HEK293 (cell line): ENCODE measurements at regions not wholly inside any gene's neighbourhood (a gene's known extent, or its start where the extent isn't known, plus 50 kb on each side); places are given as distances from the start of the nearest gene placed in this dataset.

ENCODE experiments used
- CTCF ChIA-PET: fragments of 350-600 bp; formaldehyde crosslinking; extraction: SDS; loops from one replicate; lab custom pipeline; 2021; ENCODE audit warnings: antibody characterized with exemption; lab: Yijun Ruan, JAX
- POLR2A ChIA-PET: fragments of 300-600 bp; formaldehyde crosslinking; extraction: SDS; loops from one replicate; lab custom pipeline; 2020; ENCODE audit warnings: antibody characterized with exemption, inconsistent platforms; lab: Yijun Ruan, JAX
- H3K27ac ChIP-seq: fragments of 200-500 bp; sonication (Bioruptor generic); 2 replicates; pipeline ENCODE4 v1.5.1; 2014; ENCODE audit warnings: low read depth, low read length, control low read depth, inconsistent platforms; ENCODE audit errors: extremely low read depth
- H3K36me3 ChIP-seq, 2 experiments: fragments of 200-500 bp in 1 of 2; sonication (Bioruptor generic) in 1 of 2; 1 replicate in 1 of 2; 2 replicates in 1 of 2; pipeline ENCODE4 v1.5.1; 2014 to 2017; ENCODE audit warnings: inconsistent platforms in 2 of 2, low read length in 2 of 2; ENCODE audit not compliant: control insufficient read depth in 2 of 2, insufficient read depth in 1 of 2
- H3K4me1 ChIP-seq: fragments of 200-500 bp; sonication (Bioruptor generic); 2 replicates; pipeline ENCODE4 v1.5.1; 2014; ENCODE audit warnings: mild to moderate bottlenecking, low read length, inconsistent platforms; ENCODE audit not compliant: control insufficient read depth, insufficient read depth
- H3K4me3 ChIP-seq: 2 replicates; pipeline ENCODE4 v1.5.1; 2011; ENCODE audit warnings: low read depth, mild to moderate bottlenecking, control low read depth, low read length, moderate library complexity
- H3K9me3 ChIP-seq: fragments of 200-500 bp; sonication (Bioruptor generic); 2 replicates; pipeline ENCODE4 v1.5.1; 2014; ENCODE audit warnings: low read depth, low read length, inconsistent platforms; ENCODE audit not compliant: control insufficient read depth, insufficient read depth
- ELK4 ChIP-seq: IDR thresholded peaks from 2 replicates; pipeline ENCODE4 v1.6.1; 2011; ENCODE audit warnings: mild to moderate bottlenecking, low read depth, low read length, borderline replicate concordance
- FEZF1 ChIP-seq: fragments of 450-650 bp; formaldehyde crosslinking; IDR thresholded peaks from 2 replicates; pipeline ENCODE4 v1.5.1; 2016; ENCODE audit warnings: missing biosample characterization, missing genetic modification characterization
- KLF10 ChIP-seq: fragments of 450-650 bp; IDR thresholded peaks from 2 replicates; pipeline ENCODE4 v1.5.1; 2018; ENCODE audit warnings: missing biosample characterization, mild to moderate bottlenecking, missing genetic modification characterization
- MYNN ChIP-seq: fragments of 450-650 bp; formaldehyde crosslinking; IDR thresholded peaks from 2 replicates; pipeline ENCODE4 v1.5.1; 2016; ENCODE audit warnings: missing biosample characterization, missing genetic modification characterization, borderline replicate concordance
- PRDM1 ChIP-seq: fragments of 450-650 bp; formaldehyde crosslinking; IDR thresholded peaks from 2 replicates; pipeline ENCODE4; 2016; ENCODE audit warnings: missing biosample characterization, missing genetic modification characterization
- RBAK ChIP-seq: fragments of 450-650 bp; formaldehyde crosslinking; IDR thresholded peaks from 2 replicates; pipeline ENCODE4 v1.5.1; 2016; ENCODE audit warnings: missing biosample characterization, missing genetic modification characterization
- SETDB1 ChIP-seq: IDR thresholded peaks from one replicate; pipeline ENCODE4 v1.6.1; 2017; ENCODE audit warnings: mild to moderate bottlenecking, low read length, moderate library complexity, mixed read lengths; ENCODE audit not compliant: insufficient read length
- SP7 ChIP-seq: fragments of 450-650 bp; formaldehyde crosslinking; IDR thresholded peaks from 2 replicates; pipeline ENCODE4 v1.5.1; 2016; ENCODE audit warnings: missing biosample characterization, missing genetic modification characterization
- ZBTB20 ChIP-seq: fragments of 450-650 bp; formaldehyde crosslinking; IDR thresholded peaks from 2 replicates; pipeline ENCODE4 v1.5.1; 2016; ENCODE audit warnings: missing biosample characterization, missing genetic modification characterization
- ZBTB21 ChIP-seq: fragments of 450-650 bp; formaldehyde crosslinking; IDR thresholded peaks from 2 replicates; pipeline ENCODE4 v1.5.1; 2017; ENCODE audit warnings: missing biosample characterization, missing genetic modification characterization
- ZEB2 ChIP-seq: fragments of 450-650 bp; formaldehyde crosslinking; IDR thresholded peaks from 2 replicates; pipeline ENCODE4 v1.5.1; 2016; ENCODE audit warnings: missing biosample characterization, missing genetic modification characterization
- ZFP69B ChIP-seq: fragments of 450-650 bp; formaldehyde crosslinking; IDR thresholded peaks from 2 replicates; pipeline ENCODE4 v1.5.1; 2016; ENCODE audit warnings: missing biosample characterization, missing genetic modification characterization
- ZNF138 ChIP-seq: fragments of 450-650 bp; formaldehyde crosslinking; IDR thresholded peaks from 2 replicates; pipeline ENCODE4 v1.5.1; 2016; ENCODE audit warnings: missing biosample characterization, missing genetic modification characterization, borderline replicate concordance
- ZNF155 ChIP-seq: fragments of 450-650 bp; formaldehyde crosslinking; IDR thresholded peaks from 2 replicates; pipeline ENCODE4 v1.5.1; 2016; ENCODE audit warnings: missing biosample characterization, missing genetic modification characterization
- ZNF169 ChIP-seq: fragments of 450-650 bp; formaldehyde crosslinking; IDR thresholded peaks from 2 replicates; pipeline ENCODE4 v1.5.1; 2016; ENCODE audit warnings: missing biosample characterization, missing genetic modification characterization
- ZNF214 ChIP-seq: fragments of 450-650 bp; formaldehyde crosslinking; IDR thresholded peaks from 2 replicates; pipeline ENCODE4 v1.5.1; 2017; ENCODE audit warnings: missing biosample characterization, mild to moderate bottlenecking, missing genetic modification characterization, borderline replicate concordance
- ZNF239 ChIP-seq: fragments of 450-650 bp; formaldehyde crosslinking; IDR thresholded peaks from 2 replicates; pipeline ENCODE4 v1.5.1; 2016; ENCODE audit warnings: missing biosample characterization, missing genetic modification characterization
- ZNF274 ChIP-seq, 2 experiments: fragments of 200-500 bp in 1 of 2; fragments of 450-650 bp in 1 of 2; sonication (Bioruptor generic) in 1 of 2; formaldehyde crosslinking in 1 of 2; IDR thresholded peaks; 2 replicates each; pipeline versions ENCODE4 v1.5.1 to v1.6.1; 2014 to 2016; ENCODE audit warnings: borderline replicate concordance in 1 of 2, inconsistent platforms in 1 of 2, low read length in 1 of 2, missing biosample characterization in 1 of 2, missing genetic modification characterization in 1 of 2
- ZNF280D ChIP-seq: fragments of 450-650 bp; formaldehyde crosslinking; IDR thresholded peaks from 2 replicates; pipeline ENCODE4 v1.5.1; 2016; ENCODE audit warnings: missing biosample characterization, missing genetic modification characterization
- ZNF366 ChIP-seq: fragments of 450-650 bp; formaldehyde crosslinking; conservative IDR thresholded peaks from 2 replicates; pipeline ENCODE4 v1.5.1; 2016; ENCODE audit warnings: missing biosample characterization, missing genetic modification characterization
- ZNF548 ChIP-seq: fragments of 450-650 bp; formaldehyde crosslinking; IDR thresholded peaks from 2 replicates; pipeline ENCODE4 v1.5.1; 2016; ENCODE audit warnings: missing biosample characterization, missing genetic modification characterization
- ZNF600 ChIP-seq: fragments of 450-650 bp; formaldehyde crosslinking; IDR thresholded peaks from 2 replicates; pipeline ENCODE4 v1.5.1; 2016; ENCODE audit warnings: missing biosample characterization, missing genetic modification characterization
- ZNF843 ChIP-seq: fragments of 450-650 bp; formaldehyde crosslinking; IDR thresholded peaks from 2 replicates; pipeline ENCODE4 v1.5.1; 2016; ENCODE audit warnings: missing biosample characterization, missing genetic modification characterization
- TF ChIP-seq, protein P1 (sequence below): fragments of 450-650 bp; formaldehyde crosslinking; optimal IDR thresholded peaks from 2 replicates; pipeline ENCODE3; 2016; ENCODE audit warnings: missing biosample characterization, mild to moderate bottlenecking, missing genetic modification characterization
- TF ChIP-seq, protein P2 (sequence below): fragments of 450-650 bp; formaldehyde crosslinking; conservative IDR thresholded peaks from 2 replicates; pipeline ENCODE4 v1.5.1; 2016; ENCODE audit warnings: low read depth, missing biosample characterization, missing genetic modification characterization
- TF ChIP-seq, protein P3 (sequence below): fragments of 450-650 bp; formaldehyde crosslinking; IDR thresholded peaks from 2 replicates; pipeline ENCODE4 v1.5.1; 2016; ENCODE audit warnings: missing biosample characterization, missing genetic modification characterization

DNA sequence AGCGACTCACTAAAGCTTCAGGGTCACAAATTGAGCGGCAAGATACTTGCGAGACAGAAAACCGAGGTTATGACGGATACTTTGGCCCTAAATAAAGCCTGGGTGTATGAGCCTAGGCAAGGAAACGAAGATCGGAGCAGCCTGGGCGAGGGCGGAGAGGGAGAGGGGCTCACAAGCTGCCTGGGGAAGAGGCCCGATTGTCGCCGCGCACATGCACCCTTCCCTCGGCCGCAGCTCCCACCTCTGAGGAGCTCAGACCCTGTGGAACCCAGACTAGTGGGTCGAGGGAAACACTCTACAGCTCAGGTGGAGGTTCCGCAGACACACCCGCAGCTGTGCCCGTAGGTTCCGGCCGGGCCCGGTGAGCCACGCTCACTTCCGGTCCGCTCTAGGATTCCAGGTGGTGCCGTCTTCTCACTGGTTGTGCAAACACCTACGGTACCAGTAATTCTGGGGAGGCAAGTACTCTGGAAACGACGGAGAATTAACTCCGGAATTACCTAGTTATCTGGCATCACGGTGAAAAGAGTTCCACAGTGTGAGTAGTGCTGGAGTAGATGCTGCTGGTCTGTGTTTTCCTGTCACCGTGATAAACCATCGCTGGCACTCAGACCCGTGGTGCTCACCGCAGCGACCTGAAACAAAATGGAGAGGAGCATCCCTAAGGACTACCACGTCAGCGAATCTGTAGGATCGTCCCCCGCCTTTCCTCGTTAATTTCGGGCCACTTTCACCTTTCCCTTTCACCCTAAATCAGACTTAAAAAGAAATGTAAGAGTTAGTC is 61.5 kb downstream of the GPX5 start:
- Histone ChIP-seq H3K4me3 (peak overlapping the region; percentile 73), H3K27ac (peak overlapping the region; percentile 84), H3K4me1 (peaks cover 9% of the 10 kb centered on the region), H3K36me3 (no peaks in the 10 kb centered on the region; a peak in 1 of 3 replicates), H3K9me3 (no peaks in the 10 kb centered on the region)
- ChIA-PET POLR2A (interaction anchor here (0.7 to 3.0 kb wide), 19 partner anchors 10 to 463 kb away, joined by 3 to 16 read pairs (median 4); partner anchors contain the start of genes ZKSCAN8, ZSCAN12, ZSCAN16 and ZSCAN23), CTCF (interaction anchor here (0.5 to 3.7 kb wide), 5 partner anchors 44 to 91 kb away, joined by 3 to 25 read pairs (median 5); no protein-coding TSS in a partner anchor)
- TF ChIP-seq, protein P1, sequence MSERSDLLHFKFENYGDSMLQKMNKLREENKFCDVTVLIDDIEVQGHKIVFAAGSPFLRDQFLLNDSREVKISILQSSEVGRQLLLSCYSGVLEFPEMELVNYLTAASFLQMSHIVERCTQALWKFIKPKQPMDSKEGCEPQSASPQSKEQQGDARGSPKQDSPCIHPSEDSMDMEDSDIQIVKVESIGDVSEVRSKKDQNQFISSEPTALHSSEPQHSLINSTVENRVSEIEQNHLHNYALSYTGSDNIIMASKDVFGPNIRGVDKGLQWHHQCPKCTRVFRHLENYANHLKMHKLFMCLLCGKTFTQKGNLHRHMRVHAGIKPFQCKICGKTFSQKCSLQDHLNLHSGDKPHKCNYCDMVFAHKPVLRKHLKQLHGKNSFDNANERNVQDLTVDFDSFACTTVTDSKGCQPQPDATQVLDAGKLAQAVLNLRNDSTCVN (tag by site-specific recombination), result peak; percentile 72
- TF ChIP-seq FEZF1 (no peak), SETDB1 (no peak), ZNF155 (tag by site-specific recombination) (no peak), ZEB2 (tag by site-specific recombination) (peak; percentile 84), ZNF600 (tag by site-specific recombination) (peak; percentile 82), ZNF138 (tag by site-specific recombination) (no peak), KLF10 (peak; percentile 83; the same call in 1 of the 2 replicates), ZNF239 (tag by site-specific recombination) (no peak), ZBTB20 (tag by site-specific recombination) (peak; percentile 71; the same call in 1 of the 2 replicates), ZFP69B (tag by site-specific recombination) (peak; percentile 39; the same call in 1 of the 2 replicates), ZNF169 (no peak), ZNF366 (tag by site-specific recombination) (no peak), MYNN (tag by site-specific recombination) (no peak), SP7 (tag by site-specific recombination) (peak; percentile 82), ZNF214 (tag by site-specific recombination) (no peak), ZBTB21 (peak; percentile 41; the same call in 1 of the 2 replicates), ZNF843 (tag by site-specific recombination) (no peak), ZNF274 (IDR thresholded peaks at IDR 0.05; ENCODE audit: low read length) (no peak), ZNF274 (tag by site-specific recombination; IDR thresholded peaks at IDR 0.05; ENCODE audit: borderline replicate concordance) (no peak), PRDM1 (tag by site-specific recombination) (peak; percentile 99), ZNF280D (tag by site-specific recombination) (no peak; the same call in 1 of the 2 replicates), ZNF548 (tag by site-specific recombination) (no peak), ELK4 (no peak), RBAK (peak; percentile 97)
- TF ChIP-seq, protein P2, sequence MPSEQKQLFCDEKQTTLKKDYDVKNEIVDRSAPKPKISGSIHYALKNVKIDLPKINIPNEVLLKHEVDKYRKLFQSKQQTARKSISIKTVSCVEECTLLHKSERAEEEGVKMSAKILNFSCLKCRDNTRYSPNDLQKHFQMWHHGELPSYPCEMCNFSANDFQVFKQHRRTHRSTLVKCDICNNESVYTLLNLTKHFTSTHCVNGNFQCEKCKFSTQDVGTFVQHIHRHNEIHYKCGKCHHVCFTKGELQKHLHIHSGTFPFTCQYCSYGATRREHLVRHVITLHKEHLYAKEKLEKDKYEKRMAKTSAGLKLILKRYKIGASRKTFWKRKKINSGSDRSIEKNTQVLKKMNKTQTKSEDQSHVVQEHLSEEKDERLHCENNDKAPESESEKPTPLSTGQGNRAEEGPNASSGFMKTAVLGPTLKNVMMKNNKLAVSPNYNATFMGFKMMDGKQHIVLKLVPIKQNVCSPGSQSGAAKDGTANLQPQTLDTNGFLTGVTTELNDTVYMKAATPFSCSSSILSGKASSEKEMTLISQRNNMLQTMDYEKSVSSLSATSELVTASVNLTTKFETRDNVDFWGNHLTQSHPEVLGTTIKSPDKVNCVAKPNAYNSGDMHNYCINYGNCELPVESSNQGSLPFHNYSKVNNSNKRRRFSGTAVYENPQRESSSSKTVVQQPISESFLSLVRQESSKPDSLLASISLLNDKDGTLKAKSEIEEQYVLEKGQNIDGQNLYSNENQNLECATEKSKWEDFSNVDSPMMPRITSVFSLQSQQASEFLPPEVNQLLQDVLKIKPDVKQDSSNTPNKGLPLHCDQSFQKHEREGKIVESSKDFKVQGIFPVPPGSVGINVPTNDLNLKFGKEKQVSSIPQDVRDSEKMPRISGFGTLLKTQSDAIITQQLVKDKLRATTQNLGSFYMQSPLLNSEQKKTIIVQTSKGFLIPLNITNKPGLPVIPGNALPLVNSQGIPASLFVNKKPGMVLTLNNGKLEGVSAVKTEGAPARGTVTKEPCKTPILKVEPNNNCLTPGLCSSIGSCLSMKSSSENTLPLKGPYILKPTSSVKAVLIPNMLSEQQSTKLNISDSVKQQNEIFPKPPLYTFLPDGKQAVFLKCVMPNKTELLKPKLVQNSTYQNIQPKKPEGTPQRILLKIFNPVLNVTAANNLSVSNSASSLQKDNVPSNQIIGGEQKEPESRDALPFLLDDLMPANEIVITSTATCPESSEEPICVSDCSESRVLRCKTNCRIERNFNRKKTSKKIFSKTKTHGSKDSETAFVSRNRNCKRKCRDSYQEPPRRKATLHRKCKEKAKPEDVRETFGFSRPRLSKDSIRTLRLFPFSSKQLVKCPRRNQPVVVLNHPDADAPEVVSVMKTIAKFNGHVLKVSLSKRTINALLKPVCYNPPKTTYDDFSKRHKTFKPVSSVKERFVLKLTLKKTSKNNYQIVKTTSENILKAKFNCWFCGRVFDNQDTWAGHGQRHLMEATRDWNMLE (tag by site-specific recombination), result peak; percentile 79
- TF ChIP-seq, protein P3, sequence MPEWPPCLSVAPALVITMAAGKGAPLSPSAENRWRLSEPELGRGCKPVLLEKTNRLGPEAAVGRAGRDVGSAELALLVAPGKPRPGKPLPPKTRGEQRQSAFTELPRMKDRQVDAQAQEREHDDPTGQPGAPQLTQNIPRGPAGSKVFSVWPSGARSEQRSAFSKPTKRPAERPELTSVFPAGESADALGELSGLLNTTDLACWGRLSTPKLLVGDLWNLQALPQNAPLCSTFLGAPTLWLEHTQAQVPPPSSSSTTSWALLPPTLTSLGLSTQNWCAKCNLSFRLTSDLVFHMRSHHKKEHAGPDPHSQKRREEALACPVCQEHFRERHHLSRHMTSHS (tag by site-specific recombination), result no peak
